GM12878 (cell line): ENCODE measurements at regions not wholly inside any gene's neighbourhood (a gene's known extent, or its start where the extent isn't known, plus 50 kb on each side); places are given as distances from the start of the nearest gene placed in this dataset.

Experiments used
- ATAC-seq: fragments of 200-7000 bp; cut with Tn5 transposase; 3 replicates; pipeline ENCODE4 v1.9.1; 2020; ENCODE audit warnings: mild to moderate bottlenecking, moderate library complexity
- BruUV-seq: library from RNA; stranded (reverse); fragments of 400-500 nt; replicated peaks from 2 replicates; lab custom pipeline; 2021; lab: Mats Ljungman, UMichigan
- CTCF ChIA-PET: fragments of 300-600 bp; sonication (Branson Sonifier 250); formaldehyde crosslinking; extraction: SDS; loops from one replicate; lab custom pipeline; 2021; ENCODE audit warnings: inconsistent platforms; lab: Yijun Ruan, JAX
- POLR2A ChIA-PET: fragments of 350-600 bp; formaldehyde crosslinking; extraction: SDS; loops from one replicate; lab custom pipeline; 2021; ENCODE audit warnings: inconsistent platforms; lab: Charles Lee
- RAD21 ChIA-PET: fragments of 300-600 bp; sonication (Branson Sonifier 250); formaldehyde crosslinking; loops from one replicate; lab custom pipeline; 2023; ENCODE audit warnings: antibody characterized with exemption; ENCODE audit not compliant: unreplicated experiment; lab: Charles Lee
- SMC1A ChIA-PET: fragments of 300-600 bp; sonication (Branson Sonifier 250); formaldehyde crosslinking; loops from one replicate; lab custom pipeline; 2023; ENCODE audit not compliant: unreplicated experiment, uncharacterized antibody; lab: Charles Lee
- DNase-seq: peaks from one replicate; pipeline ENCODE4 v3.0.0-alpha.2; 2011; ENCODE audit warnings: low read depth, low spot score
- FAIRE-seq: peaks from 3 replicates; lab custom pipeline; 2011; peaks lifted over from hg19 to GRCh38; lab: Jason Lieb, UNC
- H2AFZ ChIP-seq: 2 replicates; pipeline ENCODE4 v1.6.0; 2011; ENCODE audit warnings: low read depth, low read length, control low read depth; ENCODE audit not compliant: control insufficient read depth
- H3K27ac ChIP-seq: 2 replicates; pipeline ENCODE4 v1.5.1; 2011; ENCODE audit warnings: control low read depth; ENCODE audit not compliant: control insufficient read depth, insufficient read depth
- H3K27me3 ChIP-seq, 2 experiments: replicated peaks in 1 of 2; 2 replicates each; pipeline versions ENCODE4 v1.6.0 to v1.6.1; 2011; ENCODE audit warnings: low read length in 1 of 2; ENCODE audit not compliant: control insufficient read depth in 2 of 2, insufficient read depth in 2 of 2
- H3K36me3 ChIP-seq, 2 experiments: 2 replicates each; pipeline ENCODE4 v1.5.1; 2011; ENCODE audit warnings: low read length in 1 of 2; ENCODE audit not compliant: control insufficient read depth in 2 of 2, insufficient read depth in 2 of 2
- H3K4me1 ChIP-seq: 2 replicates; pipeline ENCODE4 v1.6.1; 2011; ENCODE audit warnings: mild to moderate bottlenecking, low read length, moderate library complexity, mixed read lengths; ENCODE audit not compliant: control insufficient read depth, insufficient read depth
- H3K4me2 ChIP-seq: 2 replicates; pipeline ENCODE4 v1.6.0; 2011; ENCODE audit warnings: control low read depth; ENCODE audit not compliant: control insufficient read depth, insufficient read depth
- H3K4me3 ChIP-seq: fragments of 200-600 bp; sonication (generic); 2 replicates; pipeline ENCODE4 v1.5.1; 2016
- H3K79me2 ChIP-seq: 2 replicates; pipeline ENCODE4 v1.6.0; 2011; ENCODE audit warnings: low read length; ENCODE audit not compliant: control insufficient read depth, insufficient read depth
- H3K9ac ChIP-seq: 2 replicates; pipeline ENCODE4 v1.8.0; 2011; ENCODE audit warnings: low read length, control low read depth, mixed read lengths; ENCODE audit not compliant: control insufficient read depth, insufficient read depth
- H3K9me3 ChIP-seq: replicated peaks from 3 replicates; pipeline ENCODE4 v1.5.1; 2011; ENCODE audit warnings: mild to moderate bottlenecking, low read length; ENCODE audit not compliant: control insufficient read depth, insufficient read depth
- H4K20me1 ChIP-seq: 2 replicates; pipeline ENCODE4 v1.6.0; 2011; ENCODE audit not compliant: control insufficient read depth, insufficient read depth
- CEBPZ ChIP-seq: fragments of 150-350 bp; IDR thresholded peaks from 2 replicates; pipeline ENCODE4 v1.6.1; 2016; ENCODE audit warnings: low read depth, low read length
- CREM ChIP-seq: IDR thresholded peaks from 2 replicates; pipeline ENCODE4 v1.6.1; 2014; ENCODE audit warnings: antibody characterized with exemption, low read depth
- ETV6 ChIP-seq, 2 experiments: fragments of 450-650 bp in 1 of 2; IDR thresholded peaks in 1 of 2; conservative IDR thresholded peaks in 1 of 2; 2 replicates each; pipeline ENCODE4 v1.6.1; 2014; ENCODE audit warnings: antibody characterized with exemption in 1 of 2, borderline replicate concordance in 1 of 2, low read depth in 1 of 2, mild to moderate bottlenecking in 1 of 2, moderate library complexity in 1 of 2
- MAX ChIP-seq: IDR thresholded peaks from 2 replicates; pipeline ENCODE4 v1.6.1; 2012; ENCODE audit warnings: low read depth, low read length, improper control_type of control experiment
- MXI1 ChIP-seq: fragments of 150-350 bp; IDR thresholded peaks from 2 replicates; pipeline ENCODE4 v1.6.1; 2011; ENCODE audit warnings: low read depth, mild to moderate bottlenecking, inconsistent platforms, low read length, improper control_type of control experiment
- NBN ChIP-seq: fragments of 450-650 bp; IDR thresholded peaks from 2 replicates; pipeline ENCODE4 v1.6.1; 2016
- NR2C1 ChIP-seq: fragments of 450-650 bp; IDR thresholded peaks from 2 replicates; pipeline ENCODE4 v1.6.1; 2017; ENCODE audit warnings: antibody characterized with exemption, mild to moderate bottlenecking, moderate library complexity
- SIX5 ChIP-seq: IDR thresholded peaks from 2 replicates; pipeline ENCODE4 v1.6.1; 2011; ENCODE audit warnings: mild to moderate bottlenecking, low read depth, low read length, moderate library complexity; ENCODE audit not compliant: severe bottlenecking
- TBL1XR1 ChIP-seq: IDR thresholded peaks from 2 replicates; pipeline ENCODE4 v1.6.1; 2012; ENCODE audit warnings: low read depth, low read length, improper control_type of control experiment
- ZBTB33 ChIP-seq: fragments of 450-650 bp; IDR thresholded peaks from 2 replicates; pipeline ENCODE4 v1.6.1; 2017; ENCODE audit warnings: mild to moderate bottlenecking
- ZNF384 ChIP-seq: IDR thresholded peaks from 2 replicates; pipeline ENCODE4 v1.6.1; 2012; ENCODE audit warnings: low read depth, mild to moderate bottlenecking, low read length, improper control_type of control experiment, borderline replicate concordance
- WGBS: methylation state at CpG from one replicate; pipeline ENCODE4 v1.1.6; 2016; ENCODE audit warnings: low lambda C conversion rate; ENCODE audit not compliant: insufficient replicate concordance, insufficient coverage; ENCODE audit errors: missing lambda C conversion rate; 5-methylcytosine and 5-hydroxymethylcytosine counted together
- in situ Hi-C: fragments of 300-500 bp; cut with MboI; formaldehyde crosslinking; loops from 9 replicates; pipeline ENCODE4 v1.14.3; 2018; ENCODE audit warnings: mixed read lengths
- intact Hi-C: fragments of 100-400 bp; cut with micrococcal nuclease; formaldehyde crosslinking; loops from one replicate; pipeline ENCODE4 v1.14.2; 2022; ENCODE audit not compliant: unreplicated experiment

DNA sequence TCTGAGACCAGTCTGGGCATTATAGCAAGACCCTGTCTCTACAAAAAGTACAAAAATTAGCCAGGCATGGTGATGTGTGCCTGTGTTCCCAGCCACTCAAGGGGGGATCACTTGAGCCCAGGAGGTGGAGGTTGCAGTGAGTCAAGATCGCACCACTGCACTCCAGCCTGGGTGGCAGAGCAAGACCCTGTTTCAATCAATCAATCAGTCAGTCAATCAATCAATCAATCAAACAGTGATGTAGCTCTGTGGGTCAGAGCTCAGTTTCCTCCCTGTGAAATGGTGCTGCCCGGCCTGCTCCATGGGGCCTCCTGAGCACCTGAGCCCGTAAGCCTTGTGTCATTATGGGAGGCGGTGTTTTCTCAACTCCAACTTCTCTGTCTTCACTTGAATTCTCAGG lies 167.1 kb upstream of the CIBAR2 start:
- DNase-seq (no peak), ATAC-seq (no peak), FAIRE-seq (no peak)
- Histone ChIP-seq H4K20me1 (no peaks in the 10 kb centered on the region), H2AFZ (no peak overlapping the region), H3K9me3 (no peaks in the 10 kb centered on the region), H3K79me2 (no peaks in the 10 kb centered on the region), H3K4me2 (no peak overlapping the region), H3K36me3 (no peaks in the 10 kb centered on the region), H3K27me3 (0 out of 4 replicates have a peak, but pooled peaks cover 2 to 3% of the 10 kb centered on the region in 2 experiments), H3K9ac (no peak overlapping the region), H3K4me1 (no peaks in the 10 kb centered on the region), H3K27ac (no peak overlapping the region), H3K4me3 (no peak overlapping the region)
- in situ Hi-C loops, result no loop called here
- WGBS, result 72% methylated on average over 4 of the region's 4 CpGs
- CTCF ChIA-PET, result no interaction called here
- RAD21 ChIA-PET, result no interaction called here
- no TSS peak for BruUV-seq
- TF ChIP-seq CREM (no peak), ETV6 (conservative IDR thresholded peaks at IDR 0.05 in 1 of 2, IDR thresholded peaks at IDR 0.05 in 1 of 2; ENCODE audit: borderline replicate concordance in 1 of 2, low read depth in 1 of 2) (no peak), SIX5 (no peak), NBN (no peak), TBL1XR1 (no peak)
- intact Hi-C loops, result loop anchor here (10.0 kb wide), 1 partner anchor 165 kb away; the partner anchor contains the start of gene CIBAR2
- SMC1A ChIA-PET, result no interaction called here
- POLR2A ChIA-PET, result no interaction called here

- ATAC-seq (no peak), DNase-seq (no peak), FAIRE-seq (no peak)
- Histone ChIP-seq H3K4me3 (no peak overlapping the region), H3K4me2 (no peak overlapping the region), H3K9ac (no peak overlapping the region), H3K9me3 (no peaks in the 10 kb centered on the region), H3K79me2 (no peaks in the 10 kb centered on the region), H3K27me3 (0 out of 4 replicates have a peak, but pooled peaks cover 2 to 3% of the 10 kb centered on the region in 2 experiments), H3K27ac (no peak overlapping the region), H2AFZ (no peak overlapping the region), H3K36me3 (no peaks in the 10 kb centered on the region), H4K20me1 (no peaks in the 10 kb centered on the region), H3K4me1 (no peaks in the 10 kb centered on the region)
- SMC1A ChIA-PET, result no interaction called here
- BruUV-seq, result no TSS peak
- in situ Hi-C loops (no loop called here), intact Hi-C loops (loop anchor here (10.0 kb wide), 1 partner anchor 165 kb away; the partner anchor contains the start of gene CIBAR2)
- CTCF ChIA-PET, result interaction anchor here (1.3 to 1.8 kb wide), 2 partner anchors 18 to 165 kb away, joined by 3 to 7 read pairs; no protein-coding TSS in a partner anchor
- RAD21 ChIA-PET, result no interaction called here
- POLR2A ChIA-PET, result no interaction called here
- WGBS, result 60% methylated on average over 21 of the region's 21 CpGs
- TF ChIP-seq NR2C1 (no peak), ZNF384 (no peak), MXI1 (no peak), MAX (no peak), ZBTB33 (no peak), SIX5 (no peak), CEBPZ (no peak)
Observed at GRCh38 chr16:85279825-85280545, 167.7 kb upstream of the CIBAR2 start.
